Cardiac muscle cell (in vitro differentiated cells and primary cell): ENCODE measurements at regions not wholly inside any gene's neighbourhood (a gene's known extent, or its start where the extent isn't known, plus 50 kb on each side); places are given as distances from the start of the nearest gene placed in this dataset.

Experiments used
- DNase-seq, 2 donors: peaks; one replicate each; pipeline versions ENCODE4 v3.0.0 to v3.0.0-alpha.2; 2010 to 2017; ENCODE audit warnings: low read depth in 1 of 2, low spot score in 1 of 2
- H3K27ac ChIP-seq: fragments of 200-600 bp; sonication (generic); 2 replicates; pipeline ENCODE4 v1.5.1; 2016
- H3K27me3 ChIP-seq: fragments of 200-600 bp; sonication (generic); 2 replicates; pipeline ENCODE4 v1.6.0; 2016; ENCODE audit warnings: control low read depth
- H3K36me3 ChIP-seq: fragments of 200-600 bp; sonication (generic); 2 replicates; pipeline ENCODE4 v1.5.1; 2016; ENCODE audit warnings: control low read depth
- H3K4me1 ChIP-seq: fragments of 200-600 bp; sonication (generic); 2 replicates; pipeline ENCODE4 v1.8.1; 2017; ENCODE audit warnings: low read depth, mild to moderate bottlenecking, mixed run types
- H3K4me3 ChIP-seq: fragments of 200-600 bp; sonication (generic); 2 replicates; pipeline ENCODE4 v1.5.1; 2016; ENCODE audit warnings: mild to moderate bottlenecking
- H3K9me3 ChIP-seq: fragments of 200-600 bp; sonication (generic); 2 replicates; pipeline ENCODE4 v1.5.1; 2017; ENCODE audit warnings: low read depth, mild to moderate bottlenecking, control low read depth
- TF ChIP-seq, protein P1 (sequence below): IDR thresholded peaks from 2 replicates; pipeline ENCODE4 v1.5.1; 2012; ENCODE audit warnings: low read depth, mild to moderate bottlenecking, low read length

DNA sequence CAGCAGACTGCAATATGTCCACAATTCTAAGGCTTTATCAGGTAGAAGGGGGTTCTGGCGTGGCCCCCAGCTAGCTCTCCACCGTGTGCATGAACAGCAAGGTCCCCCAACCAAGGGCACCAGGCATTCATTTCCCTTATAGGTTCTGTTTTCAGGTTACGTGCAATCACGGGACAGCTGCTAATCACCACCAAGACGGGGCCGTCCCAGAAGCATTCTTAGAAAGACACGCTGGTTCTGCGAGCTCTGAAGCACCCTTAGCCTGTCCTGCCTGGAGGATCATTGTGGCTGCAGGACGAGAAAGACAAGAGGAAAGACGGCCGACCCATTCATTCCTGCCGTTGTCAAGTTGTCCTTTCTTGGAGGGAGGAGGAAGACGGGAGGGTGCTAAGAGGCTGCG is 302.9 kb downstream of the SOX9 start:
- no peak overlapping the region for H3K4me3 ChIP-seq
- no peaks in the 10 kb centered on the region for H3K36me3 ChIP-seq
- TF ChIP-seq, protein P1, sequence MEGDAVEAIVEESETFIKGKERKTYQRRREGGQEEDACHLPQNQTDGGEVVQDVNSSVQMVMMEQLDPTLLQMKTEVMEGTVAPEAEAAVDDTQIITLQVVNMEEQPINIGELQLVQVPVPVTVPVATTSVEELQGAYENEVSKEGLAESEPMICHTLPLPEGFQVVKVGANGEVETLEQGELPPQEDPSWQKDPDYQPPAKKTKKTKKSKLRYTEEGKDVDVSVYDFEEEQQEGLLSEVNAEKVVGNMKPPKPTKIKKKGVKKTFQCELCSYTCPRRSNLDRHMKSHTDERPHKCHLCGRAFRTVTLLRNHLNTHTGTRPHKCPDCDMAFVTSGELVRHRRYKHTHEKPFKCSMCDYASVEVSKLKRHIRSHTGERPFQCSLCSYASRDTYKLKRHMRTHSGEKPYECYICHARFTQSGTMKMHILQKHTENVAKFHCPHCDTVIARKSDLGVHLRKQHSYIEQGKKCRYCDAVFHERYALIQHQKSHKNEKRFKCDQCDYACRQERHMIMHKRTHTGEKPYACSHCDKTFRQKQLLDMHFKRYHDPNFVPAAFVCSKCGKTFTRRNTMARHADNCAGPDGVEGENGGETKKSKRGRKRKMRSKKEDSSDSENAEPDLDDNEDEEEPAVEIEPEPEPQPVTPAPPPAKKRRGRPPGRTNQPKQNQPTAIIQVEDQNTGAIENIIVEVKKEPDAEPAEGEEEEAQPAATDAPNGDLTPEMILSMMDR = no peak
- DNase-seq = no peak
- no peaks in the 10 kb centered on the region for H3K27me3 ChIP-seq
- H3K9me3 ChIP-seq = no peaks in the 10 kb centered on the region
- H3K4me1 ChIP-seq = peaks cover 4% of the 10 kb centered on the region
- no peak overlapping the region for H3K27ac ChIP-seq

DNA sequence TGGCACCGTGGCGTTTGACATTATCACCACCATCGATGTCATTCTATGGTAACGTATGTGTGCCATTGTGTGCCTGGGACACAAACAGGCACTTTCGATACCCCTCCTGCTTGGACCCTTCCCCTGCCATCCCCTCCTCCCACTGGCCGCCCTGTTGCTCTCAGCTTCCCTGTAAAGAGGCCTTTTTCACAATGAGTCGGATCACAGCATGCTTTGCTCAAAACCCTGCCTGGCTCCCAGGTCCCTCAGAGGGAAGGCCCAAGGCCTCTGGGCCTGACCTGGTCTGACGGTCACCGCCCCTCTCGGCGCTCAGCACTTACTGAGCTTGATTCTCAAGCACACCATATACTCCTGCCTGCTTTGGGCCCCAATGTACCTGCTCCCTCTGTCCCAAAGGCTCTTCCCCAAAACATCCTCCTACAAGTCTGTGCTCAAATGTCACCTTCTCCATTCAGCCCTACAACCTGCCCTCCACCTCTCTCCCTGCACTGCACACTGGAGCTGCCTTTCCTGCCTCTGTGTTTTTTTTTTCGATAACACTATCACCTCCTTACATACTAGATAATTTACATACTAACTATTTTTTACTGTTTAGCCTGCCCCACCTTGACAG is 303.8 kb downstream of the SOX9 start:
- TF ChIP-seq, protein P1 = no peak
- H3K4me1 ChIP-seq = peaks cover 4% of the 10 kb centered on the region
- H3K4me3 ChIP-seq = no peak overlapping the region
- H3K27me3 ChIP-seq = no peaks in the 10 kb centered on the region
- no peaks in the 10 kb centered on the region for H3K36me3 ChIP-seq
- H3K9me3 ChIP-seq = no peaks in the 10 kb centered on the region
- no peak for DNase-seq
- H3K27ac ChIP-seq = no peak overlapping the region

- no peaks in the 10 kb centered on the region for H3K9me3 ChIP-seq
- no peak overlapping the region for H3K4me3 ChIP-seq
- DNase-seq = no peak
- H3K27me3 ChIP-seq = no peaks in the 10 kb centered on the region
- peaks cover 4% of the 10 kb centered on the region for H3K4me1 ChIP-seq
- H3K27ac ChIP-seq = no peak overlapping the region
- TF ChIP-seq, protein P1 = no peak
- no peaks in the 10 kb centered on the region for H3K36me3 ChIP-seq
Observed at GRCh38 chr17:72425133-72425793, 304.4 kb downstream of the SOX9 start.

DNA sequence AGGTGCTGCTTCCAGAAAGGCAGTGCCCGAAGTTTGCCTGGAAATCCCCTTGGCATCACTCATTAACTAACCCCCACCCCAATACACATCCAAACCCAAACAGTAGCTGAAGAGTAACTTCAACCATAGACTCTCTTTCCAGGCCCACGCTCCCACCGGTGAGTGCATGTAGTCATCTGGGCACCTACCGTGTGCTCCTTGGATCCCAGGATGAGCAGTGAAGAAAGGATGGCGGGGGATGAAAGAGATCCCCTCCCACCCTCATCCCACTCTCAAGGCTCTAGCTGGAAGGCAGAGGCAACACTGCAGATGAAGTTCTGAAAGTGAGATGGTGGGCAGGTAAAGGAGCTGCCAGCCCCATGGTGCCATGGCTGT is 305.0 kb downstream of the SOX9 start:
- no peak for DNase-seq
- no peak overlapping the region for H3K4me3 ChIP-seq
- no peaks in the 10 kb centered on the region for H3K27me3 ChIP-seq
- peaks cover 4% of the 10 kb centered on the region for H3K4me1 ChIP-seq
- TF ChIP-seq, protein P1 = no peak
- no peaks in the 10 kb centered on the region for H3K36me3 ChIP-seq
- H3K27ac ChIP-seq = no peak overlapping the region
- no peaks in the 10 kb centered on the region for H3K9me3 ChIP-seq

DNA sequence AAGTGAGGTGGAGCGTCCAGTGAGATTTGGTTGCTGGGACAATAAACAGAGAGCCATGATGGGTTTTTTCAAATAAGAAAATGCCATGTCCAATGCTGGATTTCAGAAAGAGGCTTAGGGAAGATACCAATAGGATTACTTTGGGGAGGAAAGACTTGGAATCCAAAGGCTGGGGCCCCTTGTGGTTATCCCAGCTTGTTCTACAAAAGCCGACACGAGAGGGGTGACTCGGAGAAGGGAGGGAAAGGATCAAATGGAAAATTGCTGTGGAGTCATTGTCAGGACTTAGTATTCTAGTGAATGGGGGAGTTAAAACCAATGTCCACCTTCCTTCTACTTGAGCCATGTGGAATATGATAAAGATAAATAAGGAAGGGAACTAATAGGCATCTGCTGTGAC is 305.5 kb downstream of the SOX9 start:
- H3K27me3 ChIP-seq = no peaks in the 10 kb centered on the region
- no peaks in the 10 kb centered on the region for H3K9me3 ChIP-seq
- no peak overlapping the region for H3K4me3 ChIP-seq
- H3K27ac ChIP-seq = no peak overlapping the region
- TF ChIP-seq, protein P1 = no peak
- H3K36me3 ChIP-seq = no peaks in the 10 kb centered on the region
- DNase-seq = no peak
- peaks cover 4% of the 10 kb centered on the region for H3K4me1 ChIP-seq
